GM04504 (cell line): ENCODE measurements at regions not wholly inside any gene's neighbourhood (a gene's known extent, or its start where the extent isn't known, plus 50 kb on each side); places are given as distances from the start of the nearest gene placed in this dataset.
"Not testable (repeated sequence)": the region's sequence is repeated elsewhere in the genome, so short reads cannot be mapped to it uniquely, and the experiment has no call there.

Experiments
- DNase-seq: peaks from one replicate; pipeline ENCODE4 v3.0.0-alpha.2; 2012; ENCODE audit warnings: low read depth

GRCh38 chr12:111271674-111272418, 97.0 kb downstream of the PHETA1 start:
- no peak for DNase-seq

GRCh38 chr12:111270774-111271173, 98.1 kb downstream of the PHETA1 start:
- DNase-seq: no peak

GRCh38 chr12:111270239-111270638, 98.7 kb downstream of the PHETA1 start:
- DNase-seq: no peak

- DNase-seq: no peak
Observed at GRCh38 chr12:111269718-111270117, 99.2 kb downstream of the PHETA1 start.

DNA sequence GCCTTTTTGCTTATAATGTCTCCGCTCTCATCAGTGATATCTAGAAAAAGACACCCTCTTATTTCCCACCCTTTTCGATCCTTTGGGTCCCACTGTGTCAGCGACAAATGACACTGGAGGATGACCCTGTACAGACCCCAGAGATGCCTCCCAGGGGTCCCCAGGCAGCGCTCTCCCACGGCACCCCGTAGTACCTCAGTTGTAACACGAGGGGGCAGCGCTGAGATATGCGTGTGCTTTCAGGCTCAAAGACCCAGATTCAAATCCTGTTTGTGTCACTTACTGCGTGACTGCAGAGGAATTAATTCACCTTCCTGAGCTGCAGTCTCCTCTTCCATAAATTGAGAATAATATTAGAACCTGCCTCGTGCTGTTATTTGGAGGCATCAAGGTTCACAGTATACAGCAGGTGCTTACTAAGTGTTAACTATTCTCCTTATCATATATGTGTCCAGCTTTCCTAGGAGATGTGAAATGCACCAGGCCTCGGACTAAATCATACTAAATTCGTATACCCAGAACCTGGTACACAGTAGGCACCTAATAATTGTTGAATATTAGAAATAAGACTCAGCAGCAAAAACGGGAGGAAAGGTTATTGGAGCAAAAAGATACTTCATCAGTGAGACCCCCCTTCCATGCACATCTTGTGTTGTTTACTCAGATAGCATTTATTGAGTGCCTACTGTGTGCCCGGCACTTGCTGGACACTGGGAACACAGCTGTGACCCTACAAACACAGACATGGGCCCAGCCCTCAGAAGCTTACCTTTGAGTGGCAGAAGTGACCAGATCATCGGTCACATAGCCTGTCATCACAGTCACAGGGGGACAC, 99.9 kb downstream of the PHETA1 start:
- no peak for DNase-seq

DNA sequence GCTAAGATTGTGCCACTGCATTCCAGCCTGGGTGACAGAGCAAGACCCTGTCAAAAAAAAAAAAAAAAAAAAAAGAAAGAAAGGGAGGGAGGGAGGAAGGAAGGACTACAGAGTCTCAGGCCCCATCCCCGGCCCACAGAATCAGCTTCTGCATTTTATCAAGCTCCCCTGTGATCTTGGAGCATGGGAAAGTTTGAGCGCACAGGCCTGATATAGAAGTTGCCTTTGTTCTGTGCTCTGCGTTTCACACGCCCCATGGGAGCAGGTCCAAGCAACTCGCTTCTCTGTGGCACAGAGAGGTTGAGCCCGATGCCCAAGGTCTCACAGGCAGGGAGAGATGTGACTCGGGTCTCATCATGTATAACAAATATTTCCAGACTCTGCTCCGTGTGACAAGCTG, 101.8 kb downstream of the PHETA1 start:
- DNase-seq: no peak

GRCh38 chr12:111261911-111262676, 106.8 kb downstream of the PHETA1 start:
- DNase-seq: no peak

DNA sequence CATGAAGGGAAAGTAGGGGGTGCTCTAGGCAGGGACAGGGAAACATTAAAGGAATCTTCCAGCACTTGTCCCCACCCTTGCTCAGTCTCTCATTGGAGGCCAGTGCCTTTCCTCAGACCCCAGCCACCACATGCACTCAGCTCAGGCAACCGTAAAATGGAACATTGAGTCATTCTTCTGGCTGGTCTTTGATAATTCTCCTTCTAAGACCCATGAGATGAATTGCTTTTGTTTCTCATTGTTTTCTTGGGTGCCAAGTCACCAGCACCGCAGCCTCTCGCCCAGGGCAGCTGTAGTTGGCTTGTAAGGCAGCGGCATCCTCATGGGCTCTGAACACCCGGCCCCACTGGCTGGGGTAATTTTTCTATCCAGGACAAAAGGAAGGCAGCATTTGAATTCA, 108.2 kb downstream of the PHETA1 start:
- DNase-seq: no peak

GRCh38 chr12:111259231-111259630, 109.7 kb downstream of the PHETA1 start:
- DNase-seq: no peak

GRCh38 chr12:111258081-111258480, 110.8 kb downstream of the PHETA1 start:
- DNase-seq: not testable (repeated sequence)

DNA sequence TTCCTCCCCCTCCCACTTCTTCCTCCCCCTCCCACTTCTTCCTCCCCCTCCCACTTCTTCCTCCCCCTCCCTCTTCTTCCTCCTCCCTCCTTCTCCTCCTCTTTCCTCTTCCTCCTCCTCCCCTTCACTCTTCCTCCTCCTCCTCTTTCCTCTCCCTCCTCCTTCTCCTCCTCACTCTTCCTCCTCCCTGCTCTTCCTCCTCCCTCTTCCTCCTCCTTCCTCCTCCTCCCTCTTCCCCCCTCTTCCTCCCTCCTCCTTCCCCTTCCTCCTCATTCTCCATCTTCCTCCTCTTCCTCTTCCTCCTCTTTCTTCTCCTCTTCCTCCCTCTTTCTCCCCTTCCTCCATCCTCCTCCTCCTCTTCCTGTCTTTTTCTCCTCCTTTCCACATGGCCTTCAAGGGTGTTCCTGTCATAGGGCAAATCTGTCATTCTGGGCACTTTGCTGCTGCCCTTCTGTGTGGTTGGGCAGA, 111.4 kb downstream of the PHETA1 start:
- no peak for DNase-seq

GRCh38 chr12:111256629-111257434, 112.1 kb downstream of the PHETA1 start:
- DNase-seq: no peak

DNA sequence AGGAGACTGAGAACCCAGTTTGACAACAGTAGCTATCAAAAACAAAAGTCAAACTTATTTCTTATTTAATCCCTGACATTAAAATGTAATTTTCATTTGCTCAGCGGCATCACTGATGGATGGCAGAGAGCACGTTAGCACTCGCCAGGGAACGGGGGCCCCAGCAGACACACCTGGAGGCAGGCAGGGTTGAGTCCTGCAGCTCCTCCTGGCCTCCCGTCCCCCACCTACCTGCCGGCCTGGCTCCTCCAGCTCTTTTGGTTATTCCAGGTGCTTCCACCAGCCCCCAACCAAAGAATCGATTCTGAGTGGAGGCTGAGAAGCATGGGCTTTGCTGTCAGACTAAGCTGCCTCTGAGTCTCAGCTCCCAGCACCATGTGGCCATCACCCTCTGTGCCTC, 113.6 kb downstream of the PHETA1 start:
- DNase-seq: no peak

GRCh38 chr12:111254106-111254505, 114.8 kb downstream of the PHETA1 start:
- DNase-seq: no peak

GRCh38 chr12:111253213-111253612, 115.7 kb downstream of the PHETA1 start:
- no peak for DNase-seq

- no peak for DNase-seq
Observed at GRCh38 chr12:111251787-111252186, 117.1 kb downstream of the PHETA1 start.

DNA sequence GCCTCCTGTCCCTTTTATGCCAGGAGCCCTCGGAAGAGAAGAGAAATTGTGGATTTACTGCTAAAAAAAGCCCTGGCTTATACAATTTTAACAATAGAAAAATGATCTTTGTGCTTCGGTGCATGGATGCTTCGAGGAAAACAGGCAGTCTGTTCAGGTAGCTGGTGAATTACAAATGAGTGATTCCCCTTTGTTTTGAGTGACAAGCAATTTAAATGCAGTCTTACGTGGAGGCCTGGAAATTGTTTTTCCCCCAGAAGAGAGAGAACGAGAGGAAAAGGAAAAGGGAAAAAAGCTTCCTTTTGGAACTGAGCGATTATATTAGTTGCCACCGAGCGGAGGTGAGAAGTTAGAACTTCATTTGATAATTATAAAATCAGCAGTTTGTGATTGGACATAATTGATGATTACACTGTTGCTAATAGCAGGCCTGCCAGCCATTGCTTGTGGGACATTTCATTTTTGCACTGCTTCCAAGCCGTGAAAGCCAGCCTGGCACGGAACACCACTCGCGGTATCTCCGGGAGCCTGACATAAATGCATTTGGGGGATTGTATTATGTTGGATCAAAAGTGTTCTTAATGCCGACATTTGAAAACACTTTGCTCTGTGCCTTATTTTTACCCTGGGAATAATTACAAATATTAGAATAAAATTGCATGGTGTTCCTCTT, 117.7 kb downstream of the PHETA1 start:
- no peak for DNase-seq

DNA sequence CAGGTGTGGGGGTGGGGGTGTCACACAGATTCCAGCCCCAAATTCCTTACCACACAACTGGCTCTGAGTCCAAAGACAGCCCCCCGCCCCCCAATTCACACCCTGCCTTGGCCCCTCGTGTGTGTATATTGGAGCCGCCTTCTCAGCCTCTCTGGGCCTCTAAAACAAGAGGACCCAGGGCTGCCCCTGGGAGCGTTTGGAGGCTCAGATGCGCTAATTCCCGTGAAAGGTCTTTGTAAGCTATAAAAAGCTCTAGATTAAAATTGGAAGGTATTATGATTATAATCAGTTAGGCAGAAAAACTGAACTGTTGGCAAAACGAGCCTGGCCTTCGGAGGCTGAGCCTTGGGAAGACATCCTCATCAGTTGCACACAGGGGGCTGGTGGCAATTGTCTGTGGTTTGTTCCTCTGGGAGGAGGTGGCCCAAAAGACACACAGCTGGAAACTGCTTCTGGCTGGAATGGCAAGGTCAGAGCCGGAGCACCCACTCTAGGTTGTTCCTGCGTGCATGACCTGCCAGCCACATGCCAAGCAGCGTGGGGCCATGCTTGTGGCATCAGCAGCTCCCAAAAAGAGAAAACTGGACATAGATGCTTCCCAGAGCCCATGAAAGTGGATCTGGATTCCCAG, 118.5 kb downstream of the PHETA1 start:
- DNase-seq: no peak

DNA sequence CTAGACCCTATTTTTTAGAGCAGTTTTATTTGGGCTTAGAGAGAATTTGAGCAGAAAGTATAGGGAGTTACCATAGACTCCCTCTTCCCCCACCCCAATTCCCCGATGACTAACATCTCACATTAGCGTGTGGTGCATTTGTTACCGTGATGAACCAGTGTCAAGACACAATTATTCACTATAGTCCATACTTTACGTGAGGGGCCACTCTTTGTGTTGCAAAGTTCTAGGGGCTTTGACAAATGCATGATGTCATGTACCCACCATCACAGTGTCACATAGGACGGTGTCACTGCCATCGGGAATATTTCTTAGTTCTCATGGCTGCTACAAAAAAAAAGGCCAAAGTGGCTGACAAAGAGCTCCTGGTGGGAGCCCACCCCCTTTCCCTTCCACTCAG, 119.1 kb downstream of the PHETA1 start:
- DNase-seq: no peak

GRCh38 chr12:111249018-111249370, 119.9 kb downstream of the PHETA1 start:
- DNase-seq: no peak
